K562 (cell line): ENCODE measurements at regions not wholly inside any gene's neighbourhood (a gene's known extent, or its start where the extent isn't known, plus 50 kb on each side); places are given as distances from the start of the nearest gene placed in this dataset.

Source experiments
- ATAC-seq: fragments of 200-7000 bp; cut with Tn5 transposase; 3 replicates; pipeline ENCODE4 v1.9.1; 2020; ENCODE audit warnings: moderate library complexity
- BruUV-seq: library from RNA; stranded (reverse); fragments of 400-500 nt; replicated peaks from 2 replicates; lab custom pipeline; 2021; lab: Mats Ljungman, UMichigan
- CTCF ChIA-PET: fragments of 300-600 bp; formaldehyde crosslinking; extraction: SDS; loops from one replicate; lab custom pipeline; 2021; ENCODE audit warnings: low intra/inter-chr PET ratio; lab: Yijun Ruan, JAX
- POLR2A ChIA-PET: fragments of 300-600, 350-650 bp; sonication (Branson Sonifier 250); formaldehyde crosslinking; extraction: SDS; loops from one replicate; lab custom pipeline; 2021; ENCODE audit warnings: antibody characterized with exemption, inconsistent platforms; lab: Yijun Ruan, JAX
- DNase-seq, 4 experiments: peaks; one replicate each; pipeline versions ENCODE4 v3.0.0 to v3.0.0-alpha.2; 2011 to 2018; ENCODE audit warnings: low spot score in 3 of 4, mixed read lengths in 3 of 4; ENCODE audit errors: extremely low read depth in 1 of 4
- FAIRE-seq: peaks from 2 replicates; lab custom pipeline; 2011; peaks lifted over from hg19 to GRCh38; lab: Jason Lieb, UNC
- H2AFZ ChIP-seq: 2 replicates; pipeline ENCODE4 v1.6.0; 2011; ENCODE audit warnings: low read depth, low read length, control low read depth, inconsistent platforms
- H3K27ac ChIP-seq: fragments of 200-600 bp; 3 replicates; pipeline ENCODE4 v1.8.0; 2011; ENCODE audit warnings: low read depth, mild to moderate bottlenecking, control low read depth, inconsistent platforms, low read length, moderate library complexity, mixed read lengths; ENCODE audit errors: extremely low read depth
- H3K27me3 ChIP-seq, 2 experiments: fragments of 300-600 bp in 1 of 2; 2 replicates in 1 of 2; 3 replicates in 1 of 2; pipeline versions ENCODE4 v1.6.0 to v1.8.0; 2011; ENCODE audit warnings: inconsistent platforms in 2 of 2, low read length in 2 of 2, mild to moderate bottlenecking in 1 of 2, mixed read lengths in 1 of 2, moderate library complexity in 1 of 2; ENCODE audit not compliant: control insufficient read depth in 2 of 2, insufficient read depth in 2 of 2
- H3K36me3 ChIP-seq: fragments of 300-600 bp; 3 replicates; pipeline ENCODE4 v1.8.0; 2011; ENCODE audit warnings: mild to moderate bottlenecking, low read length, inconsistent platforms; ENCODE audit not compliant: control insufficient read depth, insufficient read depth
- H3K4me1 ChIP-seq, 2 experiments: fragments of 200-600 bp in 1 of 2; replicated peaks in 1 of 2; 2 replicates in 1 of 2; 3 replicates in 1 of 2; pipeline versions ENCODE4 v1.5.1 to v1.8.0; 2011; ENCODE audit warnings: inconsistent platforms in 2 of 2, low read length in 2 of 2, mild to moderate bottlenecking in 1 of 2, mixed read lengths in 1 of 2, moderate library complexity in 1 of 2; ENCODE audit not compliant: control insufficient read depth in 2 of 2, insufficient read depth in 2 of 2
- H3K4me2 ChIP-seq: 2 replicates; pipeline ENCODE4 v1.6.1; 2011; ENCODE audit warnings: low read length, control low read depth, inconsistent platforms, mixed read lengths; ENCODE audit not compliant: insufficient read depth
- H3K4me3 ChIP-seq: fragments of 200-600 bp; sonication (generic), shearing (Covaris generic); 2 replicates; pipeline ENCODE4 v1.5.1; 2016; ENCODE audit warnings: control low read depth, inconsistent platforms
- H3K79me2 ChIP-seq: fragments of 200-600 bp; 3 replicates; pipeline ENCODE4 v1.8.0; 2011; ENCODE audit warnings: low read length, inconsistent platforms; ENCODE audit not compliant: control insufficient read depth, insufficient read depth
- H3K9ac ChIP-seq, 2 experiments: 2 replicates each; pipeline versions ENCODE4 v1.6.0 to v1.6.1; 2011; ENCODE audit warnings: low read depth in 2 of 2, low read length in 2 of 2, control low read depth in 1 of 2, inconsistent platforms in 1 of 2, mild to moderate bottlenecking in 1 of 2, mixed read lengths in 1 of 2; ENCODE audit not compliant: insufficient read depth in 1 of 2
- H3K9me1 ChIP-seq: one replicate; pipeline ENCODE4 v1.6.0; 2011; ENCODE audit warnings: inconsistent platforms, mild to moderate bottlenecking, low read length, moderate library complexity; ENCODE audit not compliant: control insufficient read depth, insufficient read depth
- H3K9me3 ChIP-seq: replicated peaks from 2 replicates; pipeline ENCODE4 v1.5.1; 2011; ENCODE audit warnings: low read depth, low read length, inconsistent platforms; ENCODE audit not compliant: control insufficient read depth, insufficient read depth
- H4K20me1 ChIP-seq: replicated peaks from 2 replicates; pipeline ENCODE4 v1.6.1; 2011; ENCODE audit warnings: low read length, inconsistent platforms, mixed read lengths; ENCODE audit not compliant: control insufficient read depth, insufficient read depth
- BRD9 ChIP-seq: fragments of 450-650 bp; IDR thresholded peaks from 2 replicates; pipeline ENCODE4 v1.6.1; 2018; ENCODE audit warnings: low read depth; ENCODE audit not compliant: partially characterized antibody
- CREB3L1 ChIP-seq: fragments of 450-650 bp; IDR thresholded peaks from 2 replicates; pipeline ENCODE4 v1.6.1; 2014; ENCODE audit warnings: low read depth, mild to moderate bottlenecking, moderate library complexity, borderline replicate concordance
- IRF9 ChIP-seq: fragments of 450-650 bp; IDR thresholded peaks from 2 replicates; pipeline ENCODE4 v1.6.1; 2016; ENCODE audit warnings: missing biosample characterization, missing genetic modification characterization
- SIRT6 ChIP-seq: IDR thresholded peaks from one replicate; pipeline ENCODE4 v1.6.1; 2012; ENCODE audit warnings: low read depth, mild to moderate bottlenecking, control low read depth, inconsistent platforms, low read length, moderate library complexity
- SMARCA4 ChIP-seq: fragments of 450-650 bp; IDR thresholded peaks from 2 replicates; pipeline ENCODE4 v1.6.1; 2016
- ZNF121 ChIP-seq: sonication (generic); formaldehyde crosslinking; conservative IDR thresholded peaks from 2 replicates; pipeline ENCODE4 v1.8.0; 2022; ENCODE audit warnings: missing genetic modification reagents
- WGBS: fragments of 100-300 bp; shearing (Covaris generic); methylation state at CpG from one replicate; pipeline ENCODE4 v1.1.6; 2016; ENCODE audit warnings: low coverage, mixed read lengths; ENCODE audit not compliant: insufficient coverage; ENCODE audit errors: missing lambda C conversion rate; 5-methylcytosine and 5-hydroxymethylcytosine counted together
- in situ Hi-C: fragments of 300-500 bp; cut with MboI; formaldehyde crosslinking; loops from 4 replicates; pipeline ENCODE4 v1.15.0; 2018; ENCODE audit warnings: inconsistent platforms, mixed read lengths
- intact Hi-C: fragments of 100-400 bp; cut with micrococcal nuclease; formaldehyde crosslinking; loops from 2 replicates; pipeline ENCODE4 v1.14.2; 2022

GRCh38 chr20:7178004-7178403 is 410.5 kb downstream of the BMP2 start:
- H4K20me1 ChIP-seq = no peaks in the 10 kb centered on the region

More at GRCh38 chr20:7178004-7178403, 410.5 kb downstream of the BMP2 start:
- WGBS = 12% methylated on average over 2 of the region's 2 CpGs
- H3K4me1 ChIP-seq = no peaks in the 10 kb centered on the region
- ChIA-PET POLR2A (no interaction called here), CTCF (no interaction called here)
- no peaks in the 10 kb centered on the region for H3K9me3 ChIP-seq
- FAIRE-seq = no peak
- no peak overlapping the region for H3K4me2 ChIP-seq
- no peak overlapping the region for H3K4me3 ChIP-seq
- no peak for TF ChIP-seq ZNF121
- TF ChIP-seq IRF9 = no peak
- TF ChIP-seq SMARCA4 = no peak
- no peak for TF ChIP-seq SIRT6
- no peak for TF ChIP-seq CREB3L1
- TF ChIP-seq BRD9 = no peak
- no peaks in the 10 kb centered on the region for H3K27me3 ChIP-seq
- DNase-seq = no peak
- BruUV-seq = no TSS peak
- H3K9me1 ChIP-seq = no peaks in the 10 kb centered on the region
- ATAC-seq = no peak
- no peaks in the 10 kb centered on the region for H3K79me2 ChIP-seq
- intact Hi-C loops = no loop called here
- in situ Hi-C loops = no loop called here
- no peak overlapping the region for H3K9ac ChIP-seq
- H2AFZ ChIP-seq = no peak overlapping the region
- no peak overlapping the region for H3K27ac ChIP-seq
- no peaks in the 10 kb centered on the region for H3K36me3 ChIP-seq
